HG02763 (cell line): ENCODE measurements at regions not wholly inside any gene's neighbourhood (a gene's known extent, or its start where the extent isn't known, plus 50 kb on each side); places are given as distances from the start of the nearest gene placed in this dataset.
"Not testable (repeated sequence)": the region's sequence is repeated elsewhere in the genome, so short reads cannot be mapped to it uniquely, and the experiment has no call there.

Experiments used
- ATAC-seq: cut with Tn5 transposase; IDR thresholded peaks from one replicate; pipeline ENCODE4 v1.9.1; 2021; ENCODE audit warnings: mild to moderate bottlenecking, moderate library complexity; ENCODE audit not compliant: unreplicated experiment

DNA sequence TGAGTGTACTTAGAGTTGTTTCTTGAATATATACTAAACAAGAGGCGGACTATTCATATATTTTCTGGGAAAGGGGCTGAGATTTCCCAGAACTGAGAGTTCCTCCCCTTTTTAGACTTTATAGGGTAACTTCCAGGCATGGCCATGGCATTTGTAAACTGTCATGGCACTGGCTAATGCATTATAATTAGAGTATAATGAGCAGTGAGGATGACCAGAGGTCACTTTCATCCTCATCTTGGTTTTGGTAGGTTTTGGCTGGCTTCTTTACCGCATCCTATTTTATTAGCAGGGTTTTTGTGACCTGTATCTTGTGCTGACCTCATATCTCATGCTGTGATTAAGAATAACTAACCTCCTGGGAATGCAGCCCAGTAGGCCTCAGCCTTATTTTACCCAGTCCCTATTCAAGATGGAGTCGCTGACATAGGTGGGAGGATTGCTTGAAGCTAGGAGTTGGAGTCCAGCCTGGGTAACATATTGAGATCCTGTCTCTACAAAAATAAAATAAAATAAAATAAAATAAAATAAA lies 91.4 kb downstream of the MOBP start:
- no peak for ATAC-seq

DNA sequence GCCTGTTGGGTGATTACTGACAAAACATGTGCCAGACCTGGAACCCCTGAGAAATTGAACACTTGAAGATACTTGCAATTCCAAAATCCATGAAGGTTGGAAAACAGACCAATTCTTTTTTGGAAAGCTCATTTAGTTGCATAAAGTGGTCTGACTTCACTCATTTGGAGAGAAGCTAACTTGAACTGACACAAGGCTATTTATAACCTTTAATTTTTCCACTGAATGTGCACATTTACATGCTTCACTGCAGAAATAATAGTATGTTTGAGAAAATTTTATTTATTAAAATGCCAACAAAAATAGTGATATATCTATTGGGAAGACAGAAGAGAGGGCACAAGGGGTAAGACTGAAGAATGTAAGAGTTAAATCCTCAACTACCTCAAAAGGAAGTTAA lies 92.1 kb downstream of the MOBP start:
- no peak for ATAC-seq

DNA sequence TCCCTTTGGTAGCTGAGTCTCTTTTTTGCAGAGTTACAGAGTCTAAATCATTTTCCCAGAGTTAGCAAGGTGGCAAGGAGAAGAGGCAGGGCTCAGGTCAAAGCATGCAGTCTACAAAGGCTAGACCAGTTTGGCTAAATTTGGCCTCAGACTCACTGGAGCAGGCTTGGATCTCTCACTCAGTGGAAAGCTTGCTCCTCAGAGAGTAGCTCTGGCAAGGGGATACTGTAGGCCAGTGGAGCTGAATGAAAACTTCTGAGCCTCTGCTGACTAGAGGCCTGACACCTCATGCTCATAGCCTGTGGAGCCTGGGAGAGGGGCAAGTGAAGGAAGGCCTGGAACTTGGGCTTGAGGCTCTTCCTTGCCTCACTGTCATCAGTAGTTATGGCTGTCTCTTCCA lies 101.0 kb downstream of the MOBP start:
- ATAC-seq, result no peak

DNA sequence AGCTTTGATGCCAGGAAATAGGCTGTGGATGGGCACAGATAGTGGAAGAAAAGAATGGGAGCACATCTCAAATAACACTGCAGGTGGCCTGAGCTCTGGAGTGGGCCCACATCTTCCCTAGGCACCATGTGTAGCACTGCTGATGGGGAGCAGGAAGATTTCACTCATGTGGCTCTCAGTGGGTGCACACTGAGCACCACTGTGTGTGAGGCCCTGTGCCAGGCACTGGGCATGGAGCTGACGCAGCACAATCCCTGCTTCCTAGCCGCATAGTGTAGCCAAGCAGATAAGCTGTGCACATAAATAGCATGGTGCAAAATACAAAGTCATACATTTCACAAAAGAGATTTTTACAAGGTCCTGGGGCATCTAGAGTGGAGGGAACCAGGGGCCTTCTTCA lies 101.6 kb downstream of the MOBP start:
- ATAC-seq, result no peak

DNA sequence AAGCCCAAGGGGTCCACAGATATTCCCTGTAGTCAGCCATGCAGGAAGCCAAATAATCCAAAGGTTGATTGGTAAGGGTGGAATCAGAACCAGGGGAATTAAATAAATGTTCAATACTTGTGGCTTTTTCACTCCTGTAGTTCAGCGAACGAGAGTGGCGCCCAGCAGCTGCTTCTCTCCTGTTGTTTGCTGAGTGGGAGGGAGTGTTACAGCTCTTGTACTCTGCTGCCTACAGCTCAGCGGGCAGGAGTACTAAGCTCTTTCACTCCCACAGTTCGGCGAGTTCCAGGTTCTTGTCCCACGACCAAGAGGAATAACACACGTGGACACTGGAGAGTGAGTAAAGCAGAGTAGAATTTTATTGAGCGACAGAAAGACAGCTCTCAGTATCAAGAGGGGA lies 105.9 kb downstream of the MOBP start:
- no peak for ATAC-seq

GRCh38 chr3:39577541-39577940 lies 110.1 kb downstream of the MOBP start:
- ATAC-seq, result no peak

- ATAC-seq, result not testable (repeated sequence)
Measured at GRCh38 chr3:39586215-39586614, 118.7 kb downstream of the MOBP start.

- ATAC-seq, result no peak
Measured at GRCh38 chr3:39587113-39587512, 119.6 kb downstream of the MOBP start.

DNA sequence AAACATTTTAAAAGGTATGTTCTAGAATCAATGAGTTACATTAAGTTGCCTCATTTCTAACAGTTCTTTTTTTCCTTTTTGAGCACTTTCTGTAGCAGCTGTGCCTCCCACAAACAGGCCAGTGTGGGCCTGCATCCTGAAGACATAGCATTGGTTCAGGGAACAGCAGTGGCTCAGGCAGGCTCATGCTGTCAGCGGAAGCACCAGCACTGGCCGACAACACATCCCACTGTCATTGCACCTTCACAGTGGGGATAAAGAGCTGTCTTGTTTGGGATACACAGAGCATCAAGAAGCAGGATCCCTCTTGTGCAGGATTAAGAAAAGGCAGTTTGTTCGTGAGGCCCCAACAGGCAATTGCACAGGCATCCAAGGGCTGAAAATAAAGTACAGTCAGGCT lies 123.3 kb downstream of the MOBP start:
- ATAC-seq, result no peak

GRCh38 chr3:39592311-39593050 lies 125.0 kb downstream of the MOBP start:
- no peak for ATAC-seq

DNA sequence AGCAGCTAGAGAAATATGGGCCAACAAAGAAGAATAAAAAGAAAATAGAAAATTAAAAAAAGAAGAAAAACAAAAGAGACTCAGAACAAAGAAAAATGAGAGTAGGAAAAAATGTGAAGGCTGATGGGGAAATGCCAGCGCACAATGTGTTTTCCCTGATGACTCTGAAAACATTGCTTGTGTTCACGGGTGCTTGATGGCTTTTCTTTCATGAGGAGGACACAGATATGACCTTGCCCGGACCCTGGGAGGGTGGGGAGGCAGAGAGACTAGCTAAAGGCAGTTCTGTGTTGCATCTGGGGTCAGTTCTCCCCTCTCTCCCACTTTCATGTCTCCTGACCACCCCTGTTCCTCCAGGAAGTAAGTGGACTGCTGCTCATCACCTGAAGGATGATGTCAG lies 125.9 kb downstream of the MOBP start:
- no peak for ATAC-seq

- ATAC-seq, result no peak
Measured at GRCh38 chr3:39601241-39601640, 133.8 kb downstream of the MOBP start.

- ATAC-seq, result no peak
Measured at GRCh38 chr3:39605837-39606236, 138.4 kb downstream of the MOBP start.

- ATAC-seq, result no peak
Measured at GRCh38 chr3:39626198-39626597, 158.7 kb downstream of the MOBP start.

DNA sequence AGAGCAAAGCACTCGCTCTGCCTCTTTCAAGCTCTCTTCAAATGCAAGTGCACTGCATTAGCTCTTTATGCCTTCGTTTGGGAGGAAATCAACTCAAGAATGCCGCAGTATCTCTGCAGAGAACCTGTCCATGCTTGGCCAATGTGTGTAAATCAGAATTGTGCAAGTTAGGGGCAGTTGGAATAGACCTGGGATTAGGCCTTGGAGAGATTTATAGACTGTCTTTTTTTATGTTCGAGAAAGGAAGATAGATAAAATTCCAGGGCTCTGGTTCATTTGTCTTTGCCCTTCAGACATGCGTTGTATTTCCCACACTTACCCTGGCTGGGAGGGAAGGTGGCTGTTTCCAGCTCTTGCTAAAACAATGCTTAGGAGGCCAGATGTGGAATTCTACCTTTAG lies 163.7 kb downstream of the MOBP start:
- ATAC-seq, result no peak

DNA sequence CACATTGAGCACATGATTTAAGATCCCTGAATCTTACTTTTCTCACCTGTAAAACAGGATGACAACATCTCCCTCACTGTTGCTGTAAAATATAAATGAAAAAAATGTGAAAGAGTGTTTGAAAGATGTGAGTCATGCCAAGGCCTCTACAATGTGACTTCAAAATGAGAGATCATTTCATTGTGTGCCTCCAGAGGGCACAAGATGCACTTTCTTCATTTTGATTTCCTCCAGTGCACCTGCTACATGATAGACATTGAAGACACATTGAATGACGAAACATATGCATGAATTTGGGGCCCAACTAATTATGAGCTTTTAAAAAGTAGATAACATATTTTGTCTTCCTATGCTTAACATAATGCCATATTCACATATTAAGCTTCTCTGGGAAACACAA lies 170.3 kb downstream of the MOBP start:
- no peak for ATAC-seq

DNA sequence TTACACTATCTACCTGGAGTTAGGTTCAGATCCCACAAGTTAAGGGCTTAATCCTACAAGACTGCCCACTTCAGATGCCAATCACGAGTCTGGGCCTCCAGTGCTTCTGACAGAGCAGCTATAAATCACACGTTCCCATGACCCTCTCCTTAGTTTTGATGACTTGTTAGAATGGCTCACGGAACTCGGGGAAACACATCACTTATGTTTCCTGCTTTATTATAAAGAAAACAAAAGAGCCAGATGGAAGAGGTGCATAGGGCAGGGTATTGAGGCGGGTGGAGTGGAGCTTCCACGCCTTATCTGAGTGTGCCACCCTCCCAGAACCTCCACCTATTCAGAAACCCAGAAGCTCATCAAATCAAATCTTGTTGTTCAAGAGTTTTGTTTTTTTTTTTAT lies 170.8 kb downstream of the MOBP start:
- no peak for ATAC-seq

GRCh38 chr3:39639344-39640236 lies 169.8 kb upstream of the MYRIP start:
- no peak for ATAC-seq

DNA sequence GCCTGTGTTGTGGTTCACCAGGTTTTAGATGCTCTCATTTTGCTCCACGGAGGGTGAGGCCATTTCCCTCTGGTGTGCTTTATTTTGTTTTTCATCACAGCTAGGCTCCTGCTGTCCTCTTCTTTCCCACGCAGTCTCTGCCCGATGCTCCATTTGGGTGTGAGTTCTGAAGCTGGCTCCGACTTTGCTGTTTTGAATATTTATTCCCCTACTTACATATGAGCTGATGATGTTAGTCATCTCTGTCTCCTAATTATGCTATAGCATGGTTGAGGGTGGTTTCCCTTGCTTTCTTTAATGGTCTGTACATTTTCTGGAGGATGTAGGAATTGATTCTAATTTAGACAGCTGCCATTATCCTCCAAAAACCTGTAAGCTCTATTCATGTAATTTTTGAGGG lies 168.1 kb upstream of the MYRIP start:
- ATAC-seq, result no peak

DNA sequence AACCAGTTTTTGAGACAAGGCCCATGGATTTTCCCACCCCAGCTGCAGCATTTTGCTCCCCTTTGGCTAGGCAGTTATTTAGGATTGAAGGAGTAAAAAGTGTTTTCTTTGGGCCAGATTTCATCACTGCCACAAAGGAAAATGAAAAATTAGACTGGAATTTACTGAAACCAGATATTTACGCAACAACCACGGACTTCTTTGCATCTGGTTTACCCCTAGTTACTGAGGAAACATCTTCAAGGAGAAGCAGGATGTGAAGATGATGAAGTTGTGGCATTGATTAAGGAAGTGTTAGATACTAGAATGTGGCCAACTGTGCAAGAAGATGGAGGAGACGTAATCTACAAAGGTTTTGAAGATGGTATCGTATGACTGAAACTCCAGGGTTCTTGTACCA lies 165.2 kb upstream of the MYRIP start:
- no peak for ATAC-seq

- ATAC-seq, result not testable (repeated sequence)
Measured at GRCh38 chr3:39651256-39651655, 158.2 kb upstream of the MYRIP start.
